H9 (cell line): ENCODE measurements at regions not wholly inside any gene's neighbourhood (a gene's known extent, or its start where the extent isn't known, plus 50 kb on each side); places are given as distances from the start of the nearest gene placed in this dataset.

ENCODE experiments used
- DNase-seq: peaks from one replicate; pipeline ENCODE4 v3.0.0-alpha.2; 2017
- H2AFZ ChIP-seq: one replicate; pipeline ENCODE4 v1.6.1; 2013; ENCODE audit warnings: mild to moderate bottlenecking, low read length, control low read depth, moderate library complexity
- H2AK5ac ChIP-seq: 2 replicates; pipeline ENCODE4 v1.6.1; 2013; ENCODE audit warnings: low read length, control low read depth, mixed read lengths; ENCODE audit not compliant: insufficient read length
- H2BK120ac ChIP-seq: one replicate; pipeline ENCODE4 v1.6.1; 2013; ENCODE audit warnings: low read depth, mild to moderate bottlenecking, low read length, control low read depth, inconsistent platforms; ENCODE audit not compliant: poor library complexity, severe bottlenecking
- H2BK12ac ChIP-seq: 2 replicates; pipeline ENCODE4 v1.6.1; 2013; ENCODE audit warnings: low read length, control low read depth, mixed read lengths, low read depth; ENCODE audit not compliant: insufficient read length
- H2BK15ac ChIP-seq: 2 replicates; pipeline ENCODE4 v1.6.1; 2013; ENCODE audit warnings: low read depth, low read length, control low read depth
- H2BK20ac ChIP-seq: one replicate; pipeline ENCODE4 v1.6.1; 2013; ENCODE audit warnings: low read depth, mild to moderate bottlenecking, low read length, control low read depth, inconsistent platforms; ENCODE audit not compliant: poor library complexity, severe bottlenecking
- H2BK5ac ChIP-seq: 2 replicates; pipeline ENCODE4 v1.6.1; 2013; ENCODE audit warnings: low read length, control low read depth, mixed read lengths; ENCODE audit not compliant: insufficient read length
- H3K14ac ChIP-seq: 2 replicates; pipeline ENCODE4 v1.6.1; 2013; ENCODE audit warnings: low read length, control low read depth; ENCODE audit not compliant: insufficient read depth
- H3K18ac ChIP-seq: 2 replicates; pipeline ENCODE4 v1.6.1; 2013; ENCODE audit warnings: low read depth, mild to moderate bottlenecking, mixed read lengths, low read length, control low read depth; ENCODE audit not compliant: insufficient read length
- H3K23ac ChIP-seq: 2 replicates; pipeline ENCODE4 v1.6.1; 2013; ENCODE audit warnings: low read length, control low read depth, mixed read lengths, low read depth; ENCODE audit not compliant: insufficient read length
- H3K23me2 ChIP-seq: 2 replicates; pipeline ENCODE4 v1.6.1; 2013; ENCODE audit warnings: low read depth, mild to moderate bottlenecking, mixed read lengths, low read length, control low read depth; ENCODE audit not compliant: insufficient read length, poor library complexity, severe bottlenecking
- H3K27ac ChIP-seq: 2 replicates; pipeline ENCODE4 v1.5.1; 2013; ENCODE audit warnings: low read length, control low read depth, mixed read lengths, low read depth; ENCODE audit not compliant: insufficient read length
- H3K27me3 ChIP-seq: 2 replicates; pipeline ENCODE4 v1.6.1; 2013; ENCODE audit warnings: low read length, control low read depth, inconsistent platforms; ENCODE audit not compliant: insufficient read depth
- H3K4ac ChIP-seq: 2 replicates; pipeline ENCODE4 v1.6.1; 2013; ENCODE audit warnings: low read depth, mild to moderate bottlenecking, control low read depth, inconsistent platforms, low read length, moderate library complexity
- H3K4me1 ChIP-seq: 2 replicates; pipeline ENCODE4 v1.6.1; 2013; ENCODE audit warnings: low read length, control low read depth, inconsistent platforms; ENCODE audit not compliant: insufficient read depth
- H3K4me2 ChIP-seq: 2 replicates; pipeline ENCODE4 v1.6.1; 2013; ENCODE audit warnings: low read length, control low read depth, mixed read lengths; ENCODE audit not compliant: insufficient read length, insufficient read depth
- H3K56ac ChIP-seq: 2 replicates; pipeline ENCODE4 v1.6.1; 2013; ENCODE audit warnings: low read depth, mild to moderate bottlenecking, mixed read lengths, low read length, control low read depth; ENCODE audit not compliant: insufficient read length
- H3K79me1 ChIP-seq: 2 replicates; pipeline ENCODE4 v1.6.1; 2013; ENCODE audit warnings: low read depth, mild to moderate bottlenecking, moderate library complexity, low read length, control low read depth, inconsistent platforms; ENCODE audit not compliant: insufficient read depth, poor library complexity, severe bottlenecking
- H3K79me2 ChIP-seq: 2 replicates; pipeline ENCODE4 v1.6.1; 2013; ENCODE audit warnings: low read length, control low read depth, inconsistent platforms; ENCODE audit not compliant: insufficient read depth
- H3K9ac ChIP-seq: 2 replicates; pipeline ENCODE4 v1.6.1; 2013; ENCODE audit warnings: low read length, control low read depth, mixed read lengths; ENCODE audit not compliant: insufficient read length; ENCODE audit errors: extremely low read depth
- H3K9me3 ChIP-seq: one replicate; pipeline ENCODE4 v1.6.1; 2013; ENCODE audit warnings: low read depth, low read length, inconsistent platforms; ENCODE audit not compliant: control insufficient read depth
- H3T11ph ChIP-seq: one replicate; pipeline ENCODE4 v1.6.1; 2013; ENCODE audit warnings: mild to moderate bottlenecking, low read length, control low read depth, inconsistent platforms
- H4K20me1 ChIP-seq: one replicate; pipeline ENCODE4 v1.6.1; 2013; ENCODE audit not compliant: control insufficient read depth, insufficient read length, insufficient read depth
- H4K5ac ChIP-seq: 2 replicates; pipeline ENCODE4 v1.6.1; 2013; ENCODE audit warnings: low read depth, mild to moderate bottlenecking, mixed read lengths, low read length, control low read depth; ENCODE audit not compliant: insufficient read length
- H4K8ac ChIP-seq: replicated peaks from 2 replicates; pipeline ENCODE4 v1.6.1; 2013; ENCODE audit warnings: low read length, control low read depth, mixed read lengths, low read depth; ENCODE audit not compliant: insufficient read length
- H4K91ac ChIP-seq: 2 replicates; pipeline ENCODE4 v1.6.1; 2013; ENCODE audit warnings: low read depth, mild to moderate bottlenecking, moderate library complexity, mixed read lengths, low read length, control low read depth; ENCODE audit not compliant: insufficient read length
- H3K27ac Mint-ChIP-seq, 3 experiments: 2 replicates in 2 of 3; 3 replicates in 1 of 3; pipeline ENCODE4 v1.8.0; 2020 to 2021; ENCODE audit warnings: mixed read lengths in 3 of 3, mild to moderate bottlenecking in 1 of 3, moderate library complexity in 1 of 3
- H3K27me3 Mint-ChIP-seq: 2 replicates; pipeline ENCODE4 v1.8.0; 2021; ENCODE audit warnings: low read depth, mild to moderate bottlenecking, moderate library complexity, mixed read lengths
- H3K36me3 Mint-ChIP-seq, 3 experiments: 2 replicates in 2 of 3; 3 replicates in 1 of 3; pipeline ENCODE4 v1.8.0; 2020 to 2021; ENCODE audit warnings: low read depth in 3 of 3, mixed read lengths in 3 of 3; ENCODE audit not compliant: insufficient read depth in 1 of 3
- H3K4me1 Mint-ChIP-seq, 2 experiments: 2 replicates each; pipeline ENCODE4 v1.8.0; 2020; ENCODE audit warnings: mixed read lengths in 2 of 2
- H3K4me3 Mint-ChIP-seq, 2 experiments: 2 replicates in 1 of 2; 3 replicates in 1 of 2; pipeline ENCODE4 v1.8.0; 2020 to 2021; ENCODE audit warnings: mild to moderate bottlenecking in 2 of 2, mixed read lengths in 2 of 2, moderate library complexity in 1 of 2
- H3K9me3 Mint-ChIP-seq, 2 experiments: 2 replicates in 1 of 2; 3 replicates in 1 of 2; pipeline ENCODE4 v1.8.0; 2020; ENCODE audit warnings: mild to moderate bottlenecking in 2 of 2, mixed read lengths in 2 of 2, moderate library complexity in 1 of 2
- CTCF ChIP-seq: fragments of 200-600 bp; sonication (generic); conservative IDR thresholded peaks from 3 replicates; pipeline ENCODE4 v1.8.0; 2021; ENCODE audit warnings: antibody characterized with exemption, mild to moderate bottlenecking
- WGBS: extraction: QIAGEN DNeasy Blood & Tissue Kit; methylation state at CpG from one replicate; pipeline ENCODE4 v1.1.7; 2013; ENCODE audit warnings: missing lambda C conversion rate, low lambda C conversion rate, mixed read lengths; ENCODE audit not compliant: insufficient read length; ENCODE audit errors: extremely low coverage; 5-methylcytosine and 5-hydroxymethylcytosine counted together

GRCh38 chr6:149130508-149130907, 187.0 kb upstream of the TAB2 start:
- no peak overlapping the region for H3K4me2 ChIP-seq
- H3K27ac ChIP-seq: no peak overlapping the region
- no peak overlapping the region for H2AFZ ChIP-seq

More at GRCh38 chr6:149130508-149130907, 187.0 kb upstream of the TAB2 start:
- no peaks in the 10 kb centered on the region for H3K4me1 ChIP-seq
- no peak overlapping the region for H3K56ac ChIP-seq
- no peaks in the 10 kb centered on the region for H3K23me2 ChIP-seq
- Mint-ChIP-seq H3K36me3 (no peaks in the 10 kb centered on the region; a peak in 1 of 7 replicates), H3K27ac (no peak overlapping the region), H3K9me3 (peaks cover 0 to 8% of the 10 kb centered on the region in 2 experiments; a peak in 3 of 5 replicates), H3K4me3 (no peak overlapping the region), H3K27me3 (no peaks in the 10 kb centered on the region; the same call in 1 of the 2 replicates), H3K4me1 (no peaks in the 10 kb centered on the region)
- no peak overlapping the region for H4K5ac ChIP-seq
- no peaks in the 10 kb centered on the region for H3K9me3 ChIP-seq
- H2AK5ac ChIP-seq: no peak overlapping the region
- no peak overlapping the region for H3K18ac ChIP-seq
- no peaks in the 10 kb centered on the region for H4K20me1 ChIP-seq
- no peak overlapping the region for H4K91ac ChIP-seq
- no peak for DNase-seq
- no CpG with 5 or more reads among the region's 7 CpGs for whole genome bisulfite sequencing
- no peak overlapping the region for H3K4ac ChIP-seq
- H3K79me1 ChIP-seq: no peaks in the 10 kb centered on the region
- H3K9ac ChIP-seq: no peak overlapping the region
- no peak overlapping the region for H3K23ac ChIP-seq
- no peak for TF ChIP-seq CTCF
- H2BK15ac ChIP-seq: no peak overlapping the region
- H2BK5ac ChIP-seq: no peak overlapping the region
- H3T11ph ChIP-seq: no peak overlapping the region
- no peaks in the 10 kb centered on the region for H3K79me2 ChIP-seq
- H3K14ac ChIP-seq: no peak overlapping the region
- no peak overlapping the region for H2BK120ac ChIP-seq
- no peak overlapping the region for H2BK12ac ChIP-seq
- H3K27me3 ChIP-seq: no peaks in the 10 kb centered on the region
- H4K8ac ChIP-seq: no peak overlapping the region
- no peak overlapping the region for H2BK20ac ChIP-seq
